ENCODE measurements at regions not wholly inside any gene's neighbourhood (a gene's known extent, or its start where the extent isn't known, plus 50 kb on each side); places are given as distances from the start of the nearest gene placed in this dataset.

GRCh38 chrX:113275804-113276203 is 435.2 kb upstream of the AMOT start:
- Histone ChIP-seq H3K23me2 (ENCODE audit: low read depth, low read length) (no peaks in the 10 kb centered on the region), H2BK20ac (ENCODE audit: low read length) (no peak overlapping the region), H4K8ac (ENCODE audit: extremely low read depth, insufficient read depth, low read length) (no peak overlapping the region), H4K91ac (replicated peaks; ENCODE audit: insufficient read length, low read length) (no peak overlapping the region), H3K14ac (ENCODE audit: insufficient read length) (no peak overlapping the region), H3K36me3 (ENCODE audit: control insufficient read depth in 2 of 4, insufficient read depth in 4 of 4, low read length in 3 of 4) (no peaks in the 10 kb centered on the region), H3K27ac (ENCODE audit: low read depth, low read length) (no peak overlapping the region), H2AK5ac (ENCODE audit: low read depth, low read length) (no peak overlapping the region), H4K5ac (ENCODE audit: insufficient read length, low read depth, low read length) (no peak overlapping the region), H3K4me3 (ENCODE audit: extremely low read depth in 1 of 4, insufficient read depth in 2 of 4, low read depth in 3 of 4, low read length in 4 of 4) (no peak overlapping the region), H3K23ac (ENCODE audit: insufficient read length) (no peak overlapping the region), H2BK5ac (ENCODE audit: low read depth, low read length) (no peak overlapping the region), H3K79me2 (ENCODE audit: control insufficient read depth in 1 of 2, insufficient read depth in 2 of 2, low read length in 2 of 2) (no peaks in the 10 kb centered on the region), H3K27me3 (replicated peaks in 1 of 4; ENCODE audit: control insufficient read depth in 3 of 4, extremely low read depth in 1 of 4, insufficient read depth in 3 of 4, low read length in 3 of 4) (no peaks in the 10 kb centered on the region), H3K79me1 (ENCODE audit: low read depth, low read length) (no peaks in the 10 kb centered on the region), H4K20me1 (replicated peaks in 1 of 2; ENCODE audit: control insufficient read depth in 1 of 2, insufficient read depth in 2 of 2, low read length in 2 of 2) (no peaks in the 10 kb centered on the region), H3K4me2 (ENCODE audit: insufficient read depth in 1 of 2, low read depth in 2 of 2, low read length in 2 of 2) (no peak overlapping the region), H2BK120ac (replicated peaks; ENCODE audit: low read depth, low read length) (no peak overlapping the region), H3K9me3 (ENCODE audit: insufficient read depth in 2 of 2, low read depth in 1 of 2, low read length in 1 of 2) (no peaks in the 10 kb centered on the region), H3K56ac (replicated peaks; ENCODE audit: insufficient read length, low read depth, low read length) (no peak overlapping the region), H3K4me1 (replicated peaks in 1 of 4; ENCODE audit: control insufficient read depth in 3 of 4, insufficient read depth in 4 of 4, low read length in 3 of 4) (no peaks in the 10 kb centered on the region), H3K4ac (replicated peaks; ENCODE audit: insufficient read length, low read depth, low read length) (no peak overlapping the region), H2BK15ac (ENCODE audit: low read length) (no peak overlapping the region), H2BK12ac (ENCODE audit: low read depth, low read length) (no peak overlapping the region), H3K9ac (replicated peaks in 1 of 4; ENCODE audit: extremely low read depth in 1 of 4, low read depth in 3 of 4, low read length in 3 of 4) (no peak overlapping the region), H2AFZ (ENCODE audit: low read length) (no peak overlapping the region), H3K18ac (ENCODE audit: extremely low read depth, low read length) (no peak overlapping the region)
- DNase-seq (ENCODE audit: low read depth in 1 of 2, low spot score in 2 of 2) (no peak), FAIRE-seq (peak; percentile 7)
- TF ChIP-seq BRCA1 (IDR thresholded peaks at IDR 0.05; ENCODE audit: low read depth, low read length), result no peak
- TF ChIP-seq RAD21 (IDR thresholded peaks at IDR 0.05 in 1 of 2, conservative IDR thresholded peaks at IDR 0.05 in 1 of 2; ENCODE audit: low read depth in 2 of 2, low read length in 2 of 2), result peak; percentile 35 to 47
- no peak for TF ChIP-seq POU5F1 (IDR thresholded peaks at IDR 0.05; ENCODE audit: low read depth, low read length)
- TF ChIP-seq, protein P1, sequence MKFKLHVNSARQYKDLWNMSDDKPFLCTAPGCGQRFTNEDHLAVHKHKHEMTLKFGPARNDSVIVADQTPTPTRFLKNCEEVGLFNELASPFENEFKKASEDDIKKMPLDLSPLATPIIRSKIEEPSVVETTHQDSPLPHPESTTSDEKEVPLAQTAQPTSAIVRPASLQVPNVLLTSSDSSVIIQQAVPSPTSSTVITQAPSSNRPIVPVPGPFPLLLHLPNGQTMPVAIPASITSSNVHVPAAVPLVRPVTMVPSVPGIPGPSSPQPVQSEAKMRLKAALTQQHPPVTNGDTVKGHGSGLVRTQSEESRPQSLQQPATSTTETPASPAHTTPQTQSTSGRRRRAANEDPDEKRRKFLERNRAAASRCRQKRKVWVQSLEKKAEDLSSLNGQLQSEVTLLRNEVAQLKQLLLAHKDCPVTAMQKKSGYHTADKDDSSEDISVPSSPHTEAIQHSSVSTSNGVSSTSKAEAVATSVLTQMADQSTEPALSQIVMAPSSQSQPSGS (IDR thresholded peaks at IDR 0.05; ENCODE audit: low read length), result no peak
- no peak for TF ChIP-seq ZNF274 (IDR thresholded peaks at IDR 0.05; ENCODE audit: borderline replicate concordance, extremely low read depth, low read length)
- TF ChIP-seq CTCF (IDR thresholded peaks at IDR 0.05; ENCODE audit: control extremely low read depth in 1 of 3, insufficient read depth in 1 of 3, low read depth in 1 of 3, low read length in 3 of 3), result peak in 1 of 3 experiments; percentile 15; a peak in 1 of 4 replicates
- TF ChIP-seq SAP30 (IDR thresholded peaks at IDR 0.05; ENCODE audit: insufficient read depth, insufficient replicate concordance, low read length), result no peak
- TF ChIP-seq GABPA (IDR thresholded peaks at IDR 0.05; ENCODE audit: borderline replicate concordance, insufficient read depth, low read length), result no peak
- CTCF ChIA-PET (ENCODE audit: partially characterized antibody), result interaction anchor here (0.7 kb wide), 1 partner anchor 12 kb away, joined by 3 read pairs; no protein-coding TSS in a partner anchor
- 76% methylated on average over 2 of the region's 2 CpGs; no CpG with 5 or more reads in 1 of the 2 experiments for WGBS, 2 experiments (ENCODE audit: extremely low coverage in 1 of 2, insufficient coverage in 1 of 2, insufficient read length in 1 of 2, insufficient replicate concordance in 2 of 2, low coverage in 1 of 2, low lambda C conversion rate in 2 of 2, missing lambda C conversion rate in 1 of 2)
- POLR2A ChIA-PET (ENCODE audit: partially characterized antibody), result no interaction called here
